HG02970 (cell line): ENCODE measurements at regions not wholly inside any gene's neighbourhood (a gene's known extent, or its start where the extent isn't known, plus 50 kb on each side); places are given as distances from the start of the nearest gene placed in this dataset.

Experiments
- ATAC-seq: cut with Tn5 transposase; IDR thresholded peaks from one replicate; pipeline ENCODE4 v1.9.1; 2021; ENCODE audit warnings: mild to moderate bottlenecking, moderate library complexity, moderate number of reproducible peaks; ENCODE audit not compliant: unreplicated experiment, low FRiP score

DNA sequence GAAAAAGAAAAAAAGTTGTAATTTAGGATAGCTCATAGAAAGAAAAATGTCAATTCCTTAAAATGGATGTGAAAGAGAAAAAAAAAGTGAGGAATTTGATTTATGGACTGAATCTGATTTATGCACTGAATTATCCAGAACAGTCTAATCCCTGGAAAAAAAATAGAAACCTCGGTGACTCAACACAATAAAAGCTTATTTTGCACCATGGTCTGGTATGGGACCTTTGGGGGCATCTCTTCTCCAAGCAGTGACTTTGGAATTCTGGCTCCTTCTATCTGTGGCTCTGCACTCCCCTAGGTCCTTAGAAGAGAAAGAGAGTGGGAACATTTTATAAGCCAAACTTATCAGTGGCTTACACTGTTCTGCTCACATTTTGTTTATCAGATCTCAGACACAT lies 471.7 kb upstream of the B3GALT2 start:
- ATAC-seq: no peak

DNA sequence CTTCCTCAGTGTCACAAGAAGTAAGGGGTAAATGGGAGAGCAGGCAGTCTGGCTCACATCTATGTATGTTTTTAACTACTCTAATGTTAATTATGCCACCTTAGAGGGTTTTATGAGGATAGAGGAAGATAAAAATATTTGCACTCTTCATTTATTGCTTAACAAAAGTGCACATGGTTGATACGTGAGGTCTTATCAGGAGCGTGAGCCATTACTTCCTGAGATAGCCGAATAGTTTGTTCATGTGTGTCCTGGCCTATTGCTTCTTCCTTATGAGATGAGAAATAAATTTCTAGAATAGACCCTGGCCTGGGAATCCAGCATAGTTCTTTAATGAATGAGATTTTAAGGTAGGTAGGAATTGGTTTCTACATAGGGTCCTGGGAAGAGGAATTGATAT lies 471.1 kb upstream of the B3GALT2 start:
- ATAC-seq: no peak

GRCh38 chr1:193656841-193657240 lies 470.4 kb upstream of the B3GALT2 start:
- no peak for ATAC-seq

- no peak for ATAC-seq
Measured at GRCh38 chr1:193654951-193655735, 468.7 kb upstream of the B3GALT2 start.

DNA sequence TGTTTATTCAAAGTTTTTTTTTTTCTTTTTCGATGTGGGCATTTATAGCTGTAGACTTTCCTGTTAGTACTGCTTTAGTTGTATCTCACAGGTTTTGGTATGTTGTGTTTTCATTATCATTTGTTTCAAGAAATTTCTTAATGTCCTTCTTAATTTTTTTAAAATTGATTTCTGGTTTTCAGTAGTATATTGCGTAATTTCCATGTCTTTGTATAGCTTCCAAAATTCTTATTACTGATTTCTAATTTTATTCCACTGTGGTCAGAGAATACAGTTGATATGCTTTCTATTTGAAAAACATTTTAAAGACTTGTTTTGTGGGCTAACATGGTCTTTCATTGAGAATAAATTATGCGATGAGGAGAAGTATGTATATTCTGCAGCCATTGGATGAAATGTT lies 463.2 kb upstream of the B3GALT2 start:
- ATAC-seq: no peak

GRCh38 chr1:193634876-193635275 lies 448.5 kb upstream of the B3GALT2 start:
- ATAC-seq: no peak

DNA sequence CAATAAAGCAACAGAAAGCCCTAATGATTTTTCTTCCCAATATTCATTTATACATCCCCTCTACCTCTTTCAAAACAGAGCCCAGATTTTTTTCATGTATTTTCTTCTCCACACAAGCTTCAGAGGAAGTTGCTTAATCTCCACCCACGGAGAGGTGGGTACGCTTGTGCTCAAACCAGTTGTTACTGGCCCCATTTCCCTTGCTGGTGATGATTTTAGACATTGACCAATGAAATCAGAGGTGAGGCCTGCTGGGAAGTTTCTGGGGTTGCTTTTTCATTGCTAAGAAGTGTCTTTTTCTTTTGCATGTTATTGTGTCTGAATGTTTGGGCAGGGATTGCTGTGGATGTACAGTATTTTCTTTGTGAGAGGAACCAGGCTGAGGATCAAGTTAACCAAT lies 448.1 kb upstream of the B3GALT2 start:
- ATAC-seq: no peak

DNA sequence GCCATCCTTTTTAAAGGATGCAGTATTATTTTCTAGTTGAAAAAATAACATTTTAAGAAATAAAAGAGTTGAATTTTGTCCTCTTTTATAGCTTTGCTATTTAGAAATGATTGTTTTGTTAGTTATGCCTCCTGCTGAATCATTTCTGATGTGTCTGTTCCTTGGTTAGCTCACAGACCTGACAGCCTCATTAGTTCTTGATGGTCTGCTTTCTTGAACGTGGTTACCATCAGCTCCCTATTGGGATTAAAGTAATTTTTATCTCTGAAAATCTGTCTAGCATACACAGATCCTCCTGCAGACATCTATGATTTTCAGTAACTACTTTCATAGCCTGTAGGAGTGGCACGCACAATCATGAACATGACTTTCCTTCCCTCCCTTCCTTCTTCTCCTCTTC lies 447.6 kb upstream of the B3GALT2 start:
- ATAC-seq: no peak

- ATAC-seq: no peak
Measured at GRCh38 chr1:193633093-193633492, 446.7 kb upstream of the B3GALT2 start.

DNA sequence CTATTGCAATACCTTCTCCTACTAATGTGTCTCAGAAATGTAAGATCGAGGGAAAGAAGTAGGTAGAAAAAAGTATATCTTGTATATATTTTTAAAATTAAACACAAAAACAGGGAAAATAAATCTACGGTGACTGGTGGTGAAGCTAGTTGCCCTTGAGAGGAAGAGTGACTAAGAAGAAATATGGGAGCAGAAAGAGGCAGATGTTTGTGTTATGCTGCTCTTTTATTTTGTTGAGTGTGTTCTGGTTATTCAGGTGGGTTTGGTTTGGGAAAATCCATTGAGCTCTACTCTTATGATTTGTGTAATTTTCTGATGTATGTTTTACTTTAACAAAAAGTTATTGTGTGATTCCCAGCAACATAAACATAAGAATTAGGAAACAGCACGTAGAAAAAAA lies 444.9 kb upstream of the B3GALT2 start:
- no peak for ATAC-seq

DNA sequence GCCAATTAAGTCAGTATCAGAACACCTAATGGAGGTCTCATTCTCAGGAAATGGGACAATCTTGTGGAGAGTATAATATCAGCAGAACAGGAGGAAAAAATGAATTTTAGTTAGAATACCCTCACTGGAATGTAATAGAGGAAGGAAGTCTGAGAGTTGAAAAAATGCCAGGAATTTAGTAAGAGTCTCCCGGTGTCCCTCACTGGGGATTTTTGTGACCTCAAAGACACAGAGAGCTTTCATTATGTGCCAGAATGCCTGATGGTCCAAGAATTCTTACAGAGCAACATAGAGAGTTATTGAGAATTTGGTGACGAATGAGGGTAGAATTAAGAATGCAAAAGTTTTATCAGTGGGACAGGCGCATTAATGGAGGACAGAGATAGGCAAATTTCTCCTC lies 443.5 kb upstream of the B3GALT2 start:
- no peak for ATAC-seq

- no peak for ATAC-seq
Measured at GRCh38 chr1:193626695-193627094, 440.3 kb upstream of the B3GALT2 start.

DNA sequence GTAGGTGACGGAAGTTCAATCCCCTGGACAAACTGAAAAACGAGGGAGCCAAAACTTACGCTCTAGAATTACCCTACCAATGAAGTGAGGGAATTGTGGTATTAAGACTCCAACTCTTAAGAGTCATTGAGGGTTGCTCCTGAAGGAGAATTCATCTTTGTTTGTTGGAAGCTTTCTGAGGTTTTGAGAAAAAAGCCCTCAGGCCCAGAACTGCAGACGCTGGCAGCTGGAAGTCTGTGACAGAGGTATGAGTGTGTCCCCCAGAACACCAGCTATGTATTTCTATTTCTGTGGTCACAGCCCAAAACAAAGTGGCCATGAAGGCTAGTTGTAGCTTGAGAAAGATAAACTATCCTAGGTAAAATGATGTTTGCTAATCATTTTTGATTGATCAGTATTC lies 438.8 kb upstream of the B3GALT2 start:
- ATAC-seq: no peak

GRCh38 chr1:193619911-193620310 lies 433.5 kb upstream of the B3GALT2 start:
- no peak for ATAC-seq

GRCh38 chr1:193614817-193615216 lies 428.4 kb upstream of the B3GALT2 start:
- ATAC-seq: no peak

DNA sequence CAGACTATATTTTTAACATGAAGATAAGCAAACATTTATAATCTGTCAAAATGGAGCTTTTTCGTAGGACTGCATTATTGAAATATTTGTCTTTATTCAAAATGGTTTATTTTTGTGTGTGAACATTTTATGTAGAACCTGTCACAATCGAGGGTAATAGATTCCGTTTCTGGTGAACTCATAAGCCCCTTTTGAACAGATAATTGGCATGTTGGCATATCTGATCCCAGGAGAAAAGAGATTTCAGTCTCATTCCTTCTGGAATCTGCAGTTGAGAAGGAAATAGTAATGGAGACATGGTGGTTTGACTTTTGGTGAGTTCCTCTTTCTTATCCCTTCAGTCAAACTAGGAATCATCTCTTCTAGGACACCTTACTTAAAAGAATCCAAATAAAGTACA lies 427.9 kb upstream of the B3GALT2 start:
- no peak for ATAC-seq

DNA sequence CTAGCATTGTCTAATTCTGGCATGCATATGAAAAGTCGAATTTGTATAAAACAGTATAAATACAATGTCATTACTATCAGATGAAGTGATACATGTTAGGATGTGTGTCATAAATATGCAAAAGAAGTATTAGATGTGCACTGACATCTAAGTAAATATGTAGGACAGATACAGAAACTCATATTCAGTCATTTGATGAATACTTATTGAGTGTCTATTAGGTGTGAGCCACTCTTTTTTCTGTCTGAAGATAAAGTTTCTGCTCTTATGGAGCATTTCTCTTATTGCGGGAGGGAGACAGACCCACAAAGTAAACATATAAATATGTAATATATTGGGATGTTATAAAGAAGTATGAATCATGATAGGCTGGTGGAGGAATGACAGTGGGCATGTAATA lies 426.6 kb upstream of the B3GALT2 start:
- ATAC-seq: no peak

- no peak for ATAC-seq
Measured at GRCh38 chr1:193609592-193609991, 423.2 kb upstream of the B3GALT2 start.

GRCh38 chr1:193607787-193608186 lies 421.4 kb upstream of the B3GALT2 start:
- ATAC-seq: no peak

- no peak for ATAC-seq
Measured at GRCh38 chr1:193606035-193606434, 419.6 kb upstream of the B3GALT2 start.

DNA sequence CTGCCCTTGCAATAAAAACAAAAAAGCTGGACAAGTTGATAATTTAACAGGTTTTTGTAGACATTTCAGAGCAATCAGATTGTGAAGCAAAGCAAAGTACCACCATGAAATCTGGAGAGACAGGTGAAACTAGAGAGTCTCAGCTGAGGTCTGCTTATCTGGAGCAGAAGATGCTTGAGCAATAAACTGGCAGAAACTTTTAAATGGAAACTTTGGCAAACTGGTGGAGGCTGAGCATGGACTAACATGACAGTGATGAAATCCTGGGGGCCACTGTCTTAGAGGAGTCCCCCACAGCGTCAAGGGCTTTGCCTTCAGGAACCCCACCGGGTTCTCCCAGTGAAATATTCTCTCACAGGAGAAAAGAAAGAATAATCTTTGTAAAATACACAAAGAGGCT lies 416.3 kb upstream of the B3GALT2 start:
- no peak for ATAC-seq

DNA sequence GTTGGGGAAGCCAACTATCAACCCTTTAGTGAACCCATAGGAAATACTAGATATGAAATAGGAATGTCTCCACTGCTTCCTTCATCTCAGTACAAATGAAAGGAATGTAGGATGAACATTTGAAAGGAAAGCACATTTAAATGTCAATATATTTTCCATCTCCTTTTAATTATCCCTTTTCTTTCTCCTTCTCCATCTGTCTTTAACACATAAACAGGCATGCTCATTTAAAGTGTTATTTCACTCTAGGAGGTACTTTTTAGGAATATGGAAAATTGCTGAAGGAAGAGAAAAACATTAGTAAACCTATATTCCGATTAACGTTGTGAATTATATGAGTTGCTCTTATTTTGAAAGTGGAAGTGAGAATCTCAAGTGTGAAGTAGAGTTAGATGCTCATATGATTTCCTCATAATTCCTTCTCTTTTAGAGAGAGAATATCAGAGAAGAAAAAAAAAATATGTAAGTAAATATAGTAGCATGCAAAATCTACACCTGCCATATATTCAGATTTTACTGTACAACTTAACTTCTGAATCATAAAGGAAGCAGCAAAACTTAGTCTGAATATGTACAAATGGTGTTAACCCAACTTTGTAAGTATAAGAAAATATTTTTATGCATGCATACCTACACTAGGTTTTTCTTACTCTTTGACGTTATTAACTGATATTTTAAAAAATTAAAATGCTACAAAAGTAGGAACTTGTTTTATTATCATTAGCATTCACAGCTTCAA lies 406.9 kb upstream of the B3GALT2 start:
- no peak for ATAC-seq
